HG03039 (cell line): ENCODE measurements at regions not wholly inside any gene's neighbourhood (a gene's known extent, or its start where the extent isn't known, plus 50 kb on each side); places are given as distances from the start of the nearest gene placed in this dataset.

Experiments used
- ATAC-seq: cut with Tn5 transposase; IDR thresholded peaks from one replicate; pipeline ENCODE4 v1.9.1; 2021; ENCODE audit warnings: mild to moderate bottlenecking, moderate library complexity; ENCODE audit not compliant: unreplicated experiment

- no peak for ATAC-seq
Observed at GRCh38 chr13:61874970-61875579, 459.4 kb upstream of the PCDH20 start.

- ATAC-seq = no peak
Observed at GRCh38 chr13:61873717-61874116, 458.1 kb upstream of the PCDH20 start.

- no peak for ATAC-seq
Observed at GRCh38 chr13:61857198-61857597, 441.5 kb upstream of the PCDH20 start.

GRCh38 chr13:61852116-61852619 is 436.5 kb upstream of the PCDH20 start:
- ATAC-seq = no peak

GRCh38 chr13:61850794-61851193 is 435.1 kb upstream of the PCDH20 start:
- ATAC-seq = no peak

GRCh38 chr13:61838568-61838967 is 422.9 kb upstream of the PCDH20 start:
- ATAC-seq = no peak

- no peak for ATAC-seq
Observed at GRCh38 chr13:61833228-61833627, 417.6 kb upstream of the PCDH20 start.

GRCh38 chr13:61831026-61831425 is 415.4 kb upstream of the PCDH20 start:
- no peak for ATAC-seq

GRCh38 chr13:61830475-61830874 is 414.8 kb upstream of the PCDH20 start:
- no peak for ATAC-seq

- no peak for ATAC-seq
Observed at GRCh38 chr13:61824168-61824567, 408.5 kb upstream of the PCDH20 start.

GRCh38 chr13:61812286-61812685 is 396.6 kb upstream of the PCDH20 start:
- no peak for ATAC-seq

- no peak for ATAC-seq
Observed at GRCh38 chr13:61810065-61810464, 394.4 kb upstream of the PCDH20 start.

- ATAC-seq = no peak
Observed at GRCh38 chr13:61797397-61797796, 381.7 kb upstream of the PCDH20 start.

- no peak for ATAC-seq
Observed at GRCh38 chr13:61795580-61795979, 379.9 kb upstream of the PCDH20 start.

GRCh38 chr13:61779456-61779855 is 363.8 kb upstream of the PCDH20 start:
- ATAC-seq = no peak

GRCh38 chr13:61778531-61778930 is 362.9 kb upstream of the PCDH20 start:
- ATAC-seq = no peak

GRCh38 chr13:61777899-61778298 is 362.2 kb upstream of the PCDH20 start:
- ATAC-seq = no peak

GRCh38 chr13:61777271-61777670 is 361.6 kb upstream of the PCDH20 start:
- ATAC-seq = no peak

- ATAC-seq = no peak
Observed at GRCh38 chr13:61774903-61775302, 359.3 kb upstream of the PCDH20 start.

GRCh38 chr13:61770681-61771080 is 355.0 kb upstream of the PCDH20 start:
- no peak for ATAC-seq

- no peak for ATAC-seq
Observed at GRCh38 chr13:61768175-61768574, 352.5 kb upstream of the PCDH20 start.

GRCh38 chr13:61766667-61767058 is 351.0 kb upstream of the PCDH20 start:
- ATAC-seq = no peak
